ENCODE measurements at regions not wholly inside any gene's neighbourhood (a gene's known extent, or its start where the extent isn't known, plus 50 kb on each side); places are given as distances from the start of the nearest gene placed in this dataset.
"Not testable (repeated sequence)": the region's sequence is repeated elsewhere in the genome, so short reads cannot be mapped to it uniquely, and the experiment has no call there.

- no peak overlapping the region for H3K4me3 ChIP-seq
- ATAC-seq, result no peak
- DNase-seq, result no peak
- no peaks in the 10 kb centered on the region for H3K4me1 ChIP-seq (ENCODE audit: low read depth)
- no peaks in the 10 kb centered on the region for H3K36me3 ChIP-seq (ENCODE audit: low read depth)
- intact Hi-C loops (cut with DNase I, micrococcal nuclease), result no loop called here
- peaks cover 7% of the 10 kb centered on the region for H3K9me3 ChIP-seq
- TF ChIP-seq CTCF (IDR thresholded peaks at IDR 0.05), result no peak
Observed at GRCh38 chr20:54909702-54910101, 434.3 kb downstream of the DOK5 start.

- H3K4me3 ChIP-seq; H3K36me3 ChIP-seq (ENCODE audit: low read depth); intact Hi-C loops (cut with DNase I, micrococcal nuclease); ATAC-seq; DNase-seq; H3K4me1 ChIP-seq (ENCODE audit: low read depth): not testable (repeated sequence)
- peaks cover 15% of the 10 kb centered on the region for H3K9me3 ChIP-seq
Observed at GRCh38 chr20:54906134-54906533, 430.7 kb downstream of the DOK5 start.

GRCh38 chr20:54897787-54898186 lies 422.4 kb downstream of the DOK5 start:
- Histone ChIP-seq H3K36me3 (ENCODE audit: low read depth) (no peaks in the 10 kb centered on the region), H3K4me1 (ENCODE audit: low read depth) (no peaks in the 10 kb centered on the region), H3K9me3 (peaks cover 34% of the 10 kb centered on the region), H3K4me3 (no peak overlapping the region)
- intact Hi-C loops (cut with DNase I, micrococcal nuclease), result no loop called here
- no peak for ATAC-seq
- no peak for TF ChIP-seq CTCF (IDR thresholded peaks at IDR 0.05)
- DNase-seq, result no peak

GRCh38 chr20:54891907-54892306 lies 416.5 kb downstream of the DOK5 start:
- Histone ChIP-seq H3K4me3 (no peak overlapping the region), H3K36me3 (ENCODE audit: low read depth) (no peaks in the 10 kb centered on the region), H3K4me1 (ENCODE audit: low read depth) (no peaks in the 10 kb centered on the region), H3K9me3 (peaks cover 8% of the 10 kb centered on the region)
- TF ChIP-seq CTCF (IDR thresholded peaks at IDR 0.05), result no peak
- ATAC-seq (no peak), DNase-seq (no peak)
- intact Hi-C loops (cut with DNase I, micrococcal nuclease), result no loop called here

GRCh38 chr20:54879393-54879792 lies 404.0 kb downstream of the DOK5 start:
- Histone ChIP-seq H3K4me1 (ENCODE audit: low read depth) (no peaks in the 10 kb centered on the region), H3K9me3 (peaks cover 4% of the 10 kb centered on the region), H3K4me3 (no peak overlapping the region), H3K36me3 (ENCODE audit: low read depth) (no peaks in the 10 kb centered on the region)
- intact Hi-C loops (cut with DNase I, micrococcal nuclease), result no loop called here
- ATAC-seq (no peak), DNase-seq (no peak)
- TF ChIP-seq CTCF (IDR thresholded peaks at IDR 0.05), result no peak

GRCh38 chr20:54875307-54875706 lies 399.9 kb downstream of the DOK5 start:
- Histone ChIP-seq H3K4me3 (no peak overlapping the region), H3K36me3 (ENCODE audit: low read depth) (no peaks in the 10 kb centered on the region), H3K4me1 (ENCODE audit: low read depth) (no peaks in the 10 kb centered on the region), H3K9me3 (peaks cover 4% of the 10 kb centered on the region)
- intact Hi-C loops (cut with DNase I, micrococcal nuclease), result no loop called here
- ATAC-seq (no peak), DNase-seq (no peak)
- no peak for TF ChIP-seq CTCF (IDR thresholded peaks at IDR 0.05)

Measured in mucosa of descending colon (tissue), 3 donors.